Renal pelvis (tissue), 1 donor: ENCODE measurements at regions not wholly inside any gene's neighbourhood (a gene's known extent, or its start where the extent isn't known, plus 50 kb on each side); places are given as distances from the start of the nearest gene placed in this dataset.
"Not testable (repeated sequence)": the region's sequence is repeated elsewhere in the genome, so short reads cannot be mapped to it uniquely, and the experiment has no call there.

Experiments
- DNase-seq: peaks from one replicate; pipeline ENCODE4 v3.0.0-alpha.2; 2013

- DNase-seq, result no peak
These were observed 309.1 kb downstream of the LMBRD1 start for GRCh38 chr6:69487688-69488087.

GRCh38 chr6:69466979-69467570, 329.7 kb downstream of the LMBRD1 start:
- DNase-seq, result no peak

GRCh38 chr6:69465866-69466265, 330.9 kb downstream of the LMBRD1 start:
- no peak for DNase-seq

GRCh38 chr6:69456086-69456485, 340.7 kb downstream of the LMBRD1 start:
- no peak for DNase-seq

GRCh38 chr6:69454619-69455018, 342.2 kb downstream of the LMBRD1 start:
- not testable (repeated sequence) for DNase-seq

- not testable (repeated sequence) for DNase-seq
These were observed 346.3 kb downstream of the LMBRD1 start for GRCh38 chr6:69450493-69450892.

GRCh38 chr6:69449887-69450286, 346.9 kb downstream of the LMBRD1 start:
- DNase-seq, result no peak
